Retina (tissue), 1 donor: ENCODE measurements at regions not wholly inside any gene's neighbourhood (a gene's known extent, or its start where the extent isn't known, plus 50 kb on each side); places are given as distances from the start of the nearest gene placed in this dataset.
"Not testable (repeated sequence)": the region's sequence is repeated elsewhere in the genome, so short reads cannot be mapped to it uniquely, and the experiment has no call there.

ENCODE experiments used
- DNase-seq: peaks from one replicate; pipeline ENCODE4 v3.0.0-alpha.2; 2016

- DNase-seq: no peak
Observed at GRCh38 chr3:35064761-35065160, 574.6 kb upstream of the ARPP21 start.

GRCh38 chr3:35065891-35066290 lies 573.4 kb upstream of the ARPP21 start:
- DNase-seq: no peak

- DNase-seq: no peak
Observed at GRCh38 chr3:35067750-35068149, 571.6 kb upstream of the ARPP21 start.

GRCh38 chr3:35070088-35070487 lies 569.2 kb upstream of the ARPP21 start:
- DNase-seq: no peak

GRCh38 chr3:35071772-35072171 lies 567.6 kb upstream of the ARPP21 start:
- DNase-seq: no peak

- no peak for DNase-seq
Observed at GRCh38 chr3:35078780-35079179, 560.5 kb upstream of the ARPP21 start.

- DNase-seq: no peak
Observed at GRCh38 chr3:35079403-35079802, 559.9 kb upstream of the ARPP21 start.

GRCh38 chr3:35081899-35082298 lies 557.4 kb upstream of the ARPP21 start:
- DNase-seq: no peak

GRCh38 chr3:35088943-35089342 lies 550.4 kb upstream of the ARPP21 start:
- DNase-seq: no peak

- DNase-seq: no peak
Observed at GRCh38 chr3:35114686-35115085, 524.6 kb upstream of the ARPP21 start.

- DNase-seq: no peak
Observed at GRCh38 chr3:35120026-35120425, 519.3 kb upstream of the ARPP21 start.

GRCh38 chr3:35137612-35138011 lies 501.7 kb upstream of the ARPP21 start:
- DNase-seq: no peak

- no peak for DNase-seq
Observed at GRCh38 chr3:35141406-35141805, 497.9 kb upstream of the ARPP21 start.

GRCh38 chr3:35144011-35144410 lies 495.3 kb upstream of the ARPP21 start:
- no peak for DNase-seq

GRCh38 chr3:35146256-35147035 lies 492.9 kb upstream of the ARPP21 start:
- not testable (repeated sequence) for DNase-seq

GRCh38 chr3:35183927-35184675 lies 455.2 kb upstream of the ARPP21 start:
- DNase-seq: no peak

- DNase-seq: no peak
Observed at GRCh38 chr3:35184775-35185174, 454.6 kb upstream of the ARPP21 start.

- DNase-seq: no peak
Observed at GRCh38 chr3:35187908-35188307, 451.4 kb upstream of the ARPP21 start.

- DNase-seq: no peak
Observed at GRCh38 chr3:35194666-35195065, 444.7 kb upstream of the ARPP21 start.

GRCh38 chr3:35198857-35199256 lies 440.5 kb upstream of the ARPP21 start:
- no peak for DNase-seq

- DNase-seq: no peak
Observed at GRCh38 chr3:35200056-35200455, 439.3 kb upstream of the ARPP21 start.

GRCh38 chr3:35201211-35201610 lies 438.1 kb upstream of the ARPP21 start:
- no peak for DNase-seq

- DNase-seq: no peak
Observed at GRCh38 chr3:35215525-35216500, 423.5 kb upstream of the ARPP21 start.
